ENCODE measurements at regions not wholly inside any gene's neighbourhood (a gene's known extent, or its start where the extent isn't known, plus 50 kb on each side); places are given as distances from the start of the nearest gene placed in this dataset.

GRCh38 chr14:28264306-28264705 is 502.3 kb upstream of the FOXG1 start:
- TF ChIP-seq REST (IDR thresholded peaks at IDR 0.05; ENCODE audit: low read depth), result no peak
- TF ChIP-seq NFIC (IDR thresholded peaks at IDR 0.05), result no peak
- no peak for TF ChIP-seq CEBPB (IDR thresholded peaks at IDR 0.05)
- TF ChIP-seq USF1 (IDR thresholded peaks at IDR 0.05), result no peak
- no peak for TF ChIP-seq YY1 (IDR thresholded peaks at IDR 0.05; ENCODE audit: low read depth)
- no peak for TF ChIP-seq MAX (IDR thresholded peaks at IDR 0.05)
- TF ChIP-seq TAF1 (IDR thresholded peaks at IDR 0.05; ENCODE audit: low read depth), result no peak
- TF ChIP-seq EP300 (IDR thresholded peaks at IDR 0.05; ENCODE audit: borderline replicate concordance), result no peak
- no peak for TF ChIP-seq EGR1 (IDR thresholded peaks at IDR 0.05)
- no peak for TF ChIP-seq TCF12 (IDR thresholded peaks at IDR 0.05; ENCODE audit: low read depth)
- no peak for TF ChIP-seq ZBTB7A (IDR thresholded peaks at IDR 0.05; ENCODE audit: low read depth)
- TF ChIP-seq TEAD4 (IDR thresholded peaks at IDR 0.05), result no peak
- no peak for TF ChIP-seq FOXM1 (IDR thresholded peaks at IDR 0.05; ENCODE audit: borderline replicate concordance, low read depth)
- no peak for TF ChIP-seq RAD21 (IDR thresholded peaks at IDR 0.05; ENCODE audit: low read depth)
- TF ChIP-seq CREB1 (IDR thresholded peaks at IDR 0.05; ENCODE audit: low read depth), result no peak

GRCh38 chr14:28272270-28272669 is 494.3 kb upstream of the FOXG1 start:
- no peak for TF ChIP-seq CREB1 (IDR thresholded peaks at IDR 0.05; ENCODE audit: low read depth)
- TF ChIP-seq EGR1 (IDR thresholded peaks at IDR 0.05), result no peak
- no peak for TF ChIP-seq ZBTB7A (IDR thresholded peaks at IDR 0.05; ENCODE audit: low read depth)
- TF ChIP-seq TAF1 (IDR thresholded peaks at IDR 0.05; ENCODE audit: low read depth), result no peak
- no peak for TF ChIP-seq EP300 (IDR thresholded peaks at IDR 0.05; ENCODE audit: borderline replicate concordance)
- TF ChIP-seq RAD21 (IDR thresholded peaks at IDR 0.05; ENCODE audit: low read depth), result no peak
- no peak for TF ChIP-seq CEBPB (IDR thresholded peaks at IDR 0.05)
- no peak for TF ChIP-seq FOXM1 (IDR thresholded peaks at IDR 0.05; ENCODE audit: borderline replicate concordance, low read depth)
- TF ChIP-seq TEAD4 (IDR thresholded peaks at IDR 0.05), result no peak
- TF ChIP-seq MAX (IDR thresholded peaks at IDR 0.05), result no peak
- TF ChIP-seq NFIC (IDR thresholded peaks at IDR 0.05), result no peak
- no peak for TF ChIP-seq TCF12 (IDR thresholded peaks at IDR 0.05; ENCODE audit: low read depth)
- no peak for TF ChIP-seq REST (IDR thresholded peaks at IDR 0.05; ENCODE audit: low read depth)
- TF ChIP-seq YY1 (IDR thresholded peaks at IDR 0.05; ENCODE audit: low read depth), result no peak
- no peak for TF ChIP-seq USF1 (IDR thresholded peaks at IDR 0.05)

- TF ChIP-seq TCF12 (IDR thresholded peaks at IDR 0.05; ENCODE audit: low read depth) (no peak), MAX (IDR thresholded peaks at IDR 0.05) (no peak), TAF1 (IDR thresholded peaks at IDR 0.05; ENCODE audit: low read depth) (no peak), RAD21 (IDR thresholded peaks at IDR 0.05; ENCODE audit: low read depth) (no peak), USF1 (IDR thresholded peaks at IDR 0.05) (no peak), FOXM1 (IDR thresholded peaks at IDR 0.05; ENCODE audit: borderline replicate concordance, low read depth) (no peak), ZBTB7A (IDR thresholded peaks at IDR 0.05; ENCODE audit: low read depth) (no peak), CREB1 (IDR thresholded peaks at IDR 0.05; ENCODE audit: low read depth) (no peak), REST (IDR thresholded peaks at IDR 0.05; ENCODE audit: low read depth) (no peak), EGR1 (IDR thresholded peaks at IDR 0.05) (no peak), EP300 (IDR thresholded peaks at IDR 0.05; ENCODE audit: borderline replicate concordance) (no peak), TEAD4 (IDR thresholded peaks at IDR 0.05) (no peak), YY1 (IDR thresholded peaks at IDR 0.05; ENCODE audit: low read depth) (no peak), CEBPB (IDR thresholded peaks at IDR 0.05) (no peak)
Measured at GRCh38 chr14:28280530-28280929, 486.1 kb upstream of the FOXG1 start.
